HepG2 (cell line): ENCODE measurements at regions not wholly inside any gene's neighbourhood (a gene's known extent, or its start where the extent isn't known, plus 50 kb on each side); places are given as distances from the start of the nearest gene placed in this dataset.

Source experiments
- CTCF ChIP-seq: sonication (generic); formaldehyde crosslinking; IDR thresholded peaks from 2 replicates; pipeline ENCODE4 v1.5.0; 2020; ENCODE audit warnings: mild to moderate bottlenecking, missing genetic modification reagents, moderate library complexity
- POLR2A ChIP-seq, 2 experiments: IDR thresholded peaks; 2 replicates each; pipeline ENCODE4 v1.6.1; 2011; ENCODE audit warnings: low read depth in 2 of 2, low read length in 2 of 2, mild to moderate bottlenecking in 1 of 2, moderate library complexity in 1 of 2; ENCODE audit not compliant: insufficient read depth in 1 of 2
- ZNF350 ChIP-seq: sonication (generic); formaldehyde crosslinking; IDR thresholded peaks from 2 replicates; pipeline ENCODE4 v1.4.0; 2020; ENCODE audit warnings: mild to moderate bottlenecking, low read depth, missing genetic modification reagents, borderline replicate concordance

- TF ChIP-seq CTCF (no peak), ZNF350 (CRISPR knock-in tag) (no peak), POLR2A (IDR thresholded peaks at IDR 0.05; ENCODE audit: insufficient read depth in 1 of 2, low read depth in 2 of 2, low read length in 2 of 2) (no peak)
These were observed 141.6 kb downstream of the TRIM27 start for GRCh38 chr6:28782113-28782673.
